ENCODE measurements at regions not wholly inside any gene's neighbourhood (a gene's known extent, or its start where the extent isn't known, plus 50 kb on each side); places are given as distances from the start of the nearest gene placed in this dataset.
"Not testable (repeated sequence)": the region's sequence is repeated elsewhere in the genome, so short reads cannot be mapped to it uniquely, and the experiment has no call there.

- no peak for DNase-seq (ENCODE audit: low read depth)
These were observed 626.6 kb upstream of the TPK1 start for GRCh38 chr7:145462463-145462862.

DNA sequence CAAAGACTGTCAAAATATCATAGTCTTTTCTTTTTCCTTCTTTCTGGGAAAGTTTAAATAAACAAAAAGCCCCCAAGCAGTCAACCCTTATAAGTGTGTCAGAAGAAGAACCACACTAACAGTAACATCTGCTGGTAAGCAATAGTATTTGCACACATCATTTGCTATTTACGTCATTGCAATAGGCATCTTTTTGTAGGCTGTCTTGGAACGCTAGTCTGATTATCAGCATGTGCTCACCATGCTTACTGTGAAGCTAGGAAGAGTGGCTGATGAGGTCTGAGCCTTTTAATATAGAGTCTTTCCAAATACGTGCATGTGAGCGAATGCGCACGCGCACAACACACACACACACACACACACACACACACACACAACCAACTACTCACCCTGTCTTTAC is 599.0 kb upstream of the TPK1 start:
- no peak for DNase-seq (ENCODE audit: low read depth)

DNA sequence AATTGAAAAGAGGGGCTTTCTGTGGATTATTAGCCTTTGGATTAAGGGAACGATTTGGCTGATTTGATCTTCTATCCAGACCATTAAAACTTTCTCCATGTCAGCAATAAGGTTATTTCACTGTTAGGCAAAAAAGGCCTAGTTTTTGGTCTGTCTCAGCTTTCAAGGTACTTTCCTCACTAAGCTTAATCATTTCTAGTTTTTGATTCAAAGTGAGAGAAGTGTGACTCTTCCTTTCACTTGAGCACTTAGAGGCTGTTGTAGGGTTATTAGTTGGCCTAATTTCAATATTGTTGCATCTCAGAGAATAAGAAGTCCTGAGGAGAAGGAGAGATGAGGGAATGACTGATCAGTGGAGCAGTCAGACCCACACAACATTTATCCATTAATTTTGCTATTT is 596.0 kb upstream of the TPK1 start:
- no peak for DNase-seq (ENCODE audit: low read depth)

GRCh38 chr7:145418481-145418880 is 582.6 kb upstream of the TPK1 start:
- not testable (repeated sequence) for DNase-seq (ENCODE audit: low read depth)

- DNase-seq (ENCODE audit: low read depth): no peak
These were observed 575.2 kb upstream of the TPK1 start for GRCh38 chr7:145411066-145411465.

DNA sequence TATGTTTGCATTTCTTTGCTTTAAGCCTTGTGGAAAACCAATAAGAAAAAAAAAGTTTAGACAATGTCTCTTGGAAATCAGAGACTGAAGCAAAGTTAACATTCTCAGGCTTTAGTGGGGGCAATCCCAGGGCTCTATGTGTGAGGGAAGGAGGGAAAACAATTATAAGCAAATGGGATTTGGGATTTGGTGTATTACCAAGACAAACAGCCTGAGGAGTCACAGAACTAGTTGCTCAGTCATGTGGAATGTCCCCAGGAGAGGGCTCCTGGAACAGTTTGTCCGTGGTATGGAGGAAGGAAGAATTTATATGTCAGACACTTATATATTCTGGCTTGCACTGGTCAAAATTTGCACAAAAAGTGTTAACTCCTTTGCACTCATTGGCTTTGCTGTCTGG is 562.9 kb upstream of the TPK1 start:
- DNase-seq (ENCODE audit: low read depth): no peak

GRCh38 chr7:145394126-145394525 is 558.3 kb upstream of the TPK1 start:
- no peak for DNase-seq (ENCODE audit: low read depth)

- DNase-seq (ENCODE audit: low read depth): no peak
These were observed 546.9 kb upstream of the TPK1 start for GRCh38 chr7:145382762-145383161.

- DNase-seq (ENCODE audit: low read depth): no peak
These were observed 542.3 kb upstream of the TPK1 start for GRCh38 chr7:145378197-145378596.

DNA sequence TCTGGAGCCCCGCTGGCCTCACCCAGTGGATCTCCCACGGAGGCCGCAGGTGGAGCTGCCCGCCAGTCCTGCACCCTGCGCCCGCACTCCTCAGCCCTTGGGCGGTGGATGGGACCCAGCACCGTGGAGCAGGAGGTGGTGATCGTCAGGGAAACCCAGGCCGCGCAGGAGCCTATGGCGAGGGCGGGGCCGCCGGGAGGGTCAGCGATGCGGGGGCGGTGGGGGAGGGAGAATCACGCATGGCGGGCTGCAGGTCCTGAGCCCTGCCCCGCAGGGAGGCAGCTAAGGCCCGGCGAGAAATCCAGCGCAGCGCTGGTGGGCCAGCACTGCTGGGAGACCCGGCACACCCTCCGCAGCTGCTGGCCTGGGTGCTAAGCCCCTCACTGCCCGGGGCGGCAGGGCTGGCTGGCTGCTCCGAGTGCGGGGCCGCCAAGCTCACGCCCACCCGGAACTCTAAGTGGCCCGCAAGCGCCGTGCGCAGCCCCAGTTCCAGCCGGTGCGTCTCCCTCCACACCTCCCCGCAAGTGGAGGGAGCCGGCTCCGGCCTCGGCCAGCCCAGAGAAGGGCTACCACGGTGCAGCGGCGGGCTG is 524.8 kb upstream of the TPK1 start:
- DNase-seq (ENCODE audit: low read depth): no peak

- DNase-seq (ENCODE audit: low read depth): no peak
These were observed 514.5 kb upstream of the TPK1 start for GRCh38 chr7:145350334-145350733.

- not testable (repeated sequence) for DNase-seq (ENCODE audit: low read depth)
These were observed 513.6 kb upstream of the TPK1 start for GRCh38 chr7:145349452-145349851.

DNA sequence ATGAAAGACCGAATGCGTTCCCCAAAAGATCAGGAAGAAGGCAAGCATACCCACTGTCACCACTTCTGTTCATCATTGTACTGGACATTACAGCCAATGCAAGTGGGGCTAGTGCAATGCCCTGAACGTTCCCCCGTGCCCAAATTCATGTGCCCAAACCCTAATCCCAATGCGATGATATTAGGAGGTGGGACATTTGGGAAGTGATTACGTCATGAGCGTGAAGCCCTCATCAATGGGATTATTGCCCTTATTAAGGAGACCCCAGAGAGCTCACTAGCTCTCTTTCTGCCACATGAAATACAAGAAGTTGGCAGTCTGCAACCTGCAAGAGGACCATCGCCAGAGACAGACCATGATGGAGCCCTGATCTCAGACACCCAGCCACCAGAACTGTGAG is 511.4 kb upstream of the TPK1 start:
- no peak for DNase-seq (ENCODE audit: low read depth)

GRCh38 chr7:145339319-145339718 is 503.5 kb upstream of the TPK1 start:
- DNase-seq (ENCODE audit: low read depth): no peak

DNA sequence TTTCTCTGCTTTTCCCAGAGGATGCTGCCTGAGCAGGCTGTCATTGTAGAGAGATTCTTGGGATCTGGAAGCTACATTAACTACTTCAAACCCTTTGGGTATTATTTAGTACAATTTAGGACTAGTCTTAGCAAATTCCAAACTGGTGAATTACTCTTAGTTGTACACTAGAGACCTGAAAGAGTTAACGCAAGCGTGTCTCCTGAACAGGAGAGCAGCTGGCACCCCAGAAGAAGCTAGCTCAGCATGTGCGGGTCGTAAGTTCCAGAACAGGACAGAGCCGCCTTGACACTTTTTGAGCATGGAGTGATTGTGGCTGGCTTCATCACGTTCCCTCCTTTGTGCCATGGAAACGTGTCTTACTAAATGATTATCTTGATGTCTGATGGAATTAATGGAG is 495.7 kb upstream of the TPK1 start:
- no peak for DNase-seq (ENCODE audit: low read depth)

DNA sequence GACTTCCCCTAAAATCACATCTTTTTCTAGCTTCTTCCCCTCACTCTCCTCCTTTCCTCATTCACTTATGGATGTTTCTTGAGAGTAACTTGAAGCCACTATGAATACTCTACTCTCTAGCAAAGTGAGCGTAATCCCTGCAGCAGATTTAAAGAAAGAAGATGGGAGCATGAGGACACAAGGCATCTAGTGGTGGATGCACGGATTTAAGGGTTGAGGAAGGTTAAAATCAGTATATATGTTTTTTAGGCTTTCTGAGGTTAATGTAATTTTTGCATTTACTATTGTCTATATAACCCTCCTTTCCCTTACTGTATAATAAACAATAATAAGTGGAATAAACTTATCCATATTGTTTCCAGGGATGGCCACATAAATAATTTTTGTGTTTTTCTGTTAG is 495.2 kb upstream of the TPK1 start:
- DNase-seq (ENCODE audit: low read depth): no peak

DNA sequence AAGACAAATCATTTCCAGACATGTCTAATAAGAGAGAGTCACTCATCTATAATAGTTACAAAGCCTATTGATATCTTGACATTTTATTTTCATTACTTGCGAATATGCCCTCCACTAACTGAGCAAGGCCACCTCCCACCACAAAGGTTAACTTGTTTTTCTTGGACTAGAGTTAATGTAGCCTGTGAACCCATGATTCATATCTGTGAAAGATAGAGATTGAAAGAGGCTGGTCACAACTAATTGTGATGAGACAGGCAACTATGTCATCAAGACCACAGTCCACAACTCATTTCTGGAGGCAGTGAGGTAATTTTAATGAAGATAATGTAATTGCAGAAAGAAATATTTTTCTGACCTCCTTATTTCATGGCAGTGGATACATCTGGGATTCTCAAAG is 491.8 kb upstream of the TPK1 start:
- DNase-seq (ENCODE audit: low read depth): no peak

GRCh38 chr7:145324081-145324480 is 488.2 kb upstream of the TPK1 start:
- DNase-seq (ENCODE audit: low read depth): no peak

DNA sequence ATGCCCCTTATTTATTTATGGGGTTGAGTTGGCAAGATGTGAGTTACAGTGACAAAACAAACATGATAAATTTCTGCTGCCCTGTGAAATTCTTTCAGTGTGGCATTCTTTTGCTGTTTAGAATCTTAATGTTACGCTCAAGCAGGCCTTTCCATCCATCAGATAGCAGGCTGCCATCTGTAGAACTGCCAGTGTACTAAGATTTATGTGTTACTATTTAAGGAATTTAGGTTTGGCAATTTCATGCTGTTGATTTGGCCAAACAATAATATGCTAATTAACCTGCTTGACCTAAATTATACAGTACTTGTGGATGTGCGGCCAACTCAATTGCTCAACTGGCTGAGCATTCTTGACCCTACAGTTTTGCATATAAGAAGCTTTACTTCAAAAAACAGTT is 477.7 kb upstream of the TPK1 start:
- DNase-seq (ENCODE audit: low read depth): no peak

GRCh38 chr7:145293754-145294153 is 457.9 kb upstream of the TPK1 start:
- no peak for DNase-seq (ENCODE audit: low read depth)

- no peak for DNase-seq (ENCODE audit: low read depth)
These were observed 457.4 kb upstream of the TPK1 start for GRCh38 chr7:145293228-145293701.

GRCh38 chr7:145289384-145289783 is 453.5 kb upstream of the TPK1 start:
- no peak for DNase-seq (ENCODE audit: low read depth)

DNA sequence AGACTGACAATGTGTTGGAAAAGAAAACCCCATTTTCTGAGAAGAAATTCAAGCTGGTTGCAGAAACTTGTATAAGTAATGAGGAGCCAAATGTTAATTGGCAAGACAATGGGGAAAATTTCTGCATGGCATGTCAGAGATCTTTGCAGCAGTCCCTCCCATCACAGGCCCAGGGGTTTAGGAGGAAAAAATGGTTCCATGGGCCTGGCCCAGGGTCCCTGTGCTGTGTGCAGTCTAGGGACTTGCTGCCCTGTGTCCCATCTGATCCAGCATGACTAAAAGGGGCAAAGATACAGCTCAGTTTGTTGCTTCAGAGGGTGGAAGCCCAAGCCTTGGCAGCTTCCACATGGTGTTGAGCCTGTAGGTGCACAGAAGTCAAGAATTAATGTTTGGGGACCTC is 440.3 kb upstream of the TPK1 start:
- DNase-seq (ENCODE audit: low read depth): no peak

- DNase-seq (ENCODE audit: low read depth): no peak
These were observed 433.7 kb upstream of the TPK1 start for GRCh38 chr7:145269418-145270161.
